Duodenal mucosa (tissue), 2 donors: ENCODE measurements at regions not wholly inside any gene's neighbourhood (a gene's known extent, or its start where the extent isn't known, plus 50 kb on each side); places are given as distances from the start of the nearest gene placed in this dataset.

Source experiments
- H3K27ac ChIP-seq: one replicate; pipeline ENCODE4 v1.7.0; 2013; ENCODE audit warnings: low read depth, low read length
- H3K27me3 ChIP-seq, 2 donors: one replicate each; pipeline ENCODE4 v1.7.0; 2013; ENCODE audit warnings: low read length in 2 of 2, control low read depth in 1 of 2; ENCODE audit not compliant: insufficient read depth in 2 of 2, control insufficient read depth in 1 of 2
- H3K36me3 ChIP-seq, 2 donors: one replicate each; pipeline ENCODE4 v1.7.0; 2013; ENCODE audit warnings: low read length in 2 of 2, control low read depth in 1 of 2; ENCODE audit not compliant: insufficient read depth in 2 of 2, control insufficient read depth in 1 of 2
- H3K4me1 ChIP-seq, 2 donors: one replicate each; pipeline ENCODE4 v1.7.0; 2013; ENCODE audit warnings: low read length in 2 of 2, control low read depth in 1 of 2; ENCODE audit not compliant: insufficient read depth in 2 of 2, control insufficient read depth in 1 of 2
- H3K4me3 ChIP-seq, 2 donors: one replicate each; pipeline ENCODE4 v1.7.0; 2013; ENCODE audit warnings: low read length in 2 of 2, low read depth in 1 of 2
- H3K9ac ChIP-seq, 2 donors: one replicate each; pipeline ENCODE4 v1.7.0; 2013; ENCODE audit warnings: low read length in 2 of 2, low read depth in 1 of 2
- H3K9me3 ChIP-seq, 2 donors: one replicate each; pipeline ENCODE4 v1.7.0; 2013; ENCODE audit warnings: low read length in 2 of 2, control low read depth in 1 of 2; ENCODE audit not compliant: control insufficient read depth in 1 of 2

DNA sequence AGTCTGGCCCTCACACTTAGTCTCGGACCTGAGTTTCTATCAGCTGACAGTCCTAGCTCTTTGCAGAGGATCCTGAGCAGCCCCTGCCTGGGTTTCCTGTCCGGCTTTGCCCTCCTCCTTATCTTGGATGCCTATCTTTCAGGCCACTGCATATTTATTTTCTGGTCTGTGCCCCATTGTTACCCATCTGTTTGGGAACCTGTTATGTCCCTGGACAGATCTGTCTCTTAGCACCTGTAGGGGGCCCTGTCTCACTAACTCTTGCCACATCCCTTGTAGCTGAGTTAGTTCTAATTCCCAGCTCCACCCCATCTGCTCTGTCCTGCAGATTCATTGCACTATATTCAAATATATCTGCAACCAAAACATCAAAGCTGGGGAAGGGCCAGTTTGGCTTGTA is 514.9 kb upstream of the LCORL start:
- no peaks in the 10 kb centered on the region for H3K9me3 ChIP-seq
- no peak overlapping the region for H3K27ac ChIP-seq
- H3K4me1 ChIP-seq = no peaks in the 10 kb centered on the region
- H3K4me3 ChIP-seq = no peak overlapping the region
- no peaks in the 10 kb centered on the region for H3K27me3 ChIP-seq
- H3K9ac ChIP-seq = no peak overlapping the region
- H3K36me3 ChIP-seq = no peaks in the 10 kb centered on the region

DNA sequence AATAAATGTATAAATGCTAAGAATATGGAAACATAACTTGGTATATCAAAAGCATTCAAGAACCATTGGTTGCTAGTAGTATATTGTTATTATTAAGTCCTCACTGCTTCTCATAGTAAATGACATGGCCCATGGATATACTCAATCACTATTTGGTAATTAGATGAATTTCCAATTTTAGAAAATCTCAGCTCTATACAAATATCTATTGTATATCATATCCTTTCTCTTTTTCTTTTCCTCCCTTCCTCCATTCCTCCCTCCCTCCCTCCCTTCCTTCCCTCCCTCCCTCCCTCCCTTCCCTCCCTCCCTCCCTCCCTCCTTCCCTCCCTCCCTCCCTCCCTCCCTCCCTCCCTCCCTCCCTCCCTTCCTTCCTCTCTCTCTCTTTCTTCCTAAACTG is 514.4 kb upstream of the LCORL start:
- no peaks in the 10 kb centered on the region for H3K27me3 ChIP-seq
- no peak overlapping the region for H3K4me3 ChIP-seq
- H3K4me1 ChIP-seq = no peaks in the 10 kb centered on the region
- no peaks in the 10 kb centered on the region for H3K36me3 ChIP-seq
- H3K9me3 ChIP-seq = no peaks in the 10 kb centered on the region
- no peak overlapping the region for H3K9ac ChIP-seq
- no peak overlapping the region for H3K27ac ChIP-seq

DNA sequence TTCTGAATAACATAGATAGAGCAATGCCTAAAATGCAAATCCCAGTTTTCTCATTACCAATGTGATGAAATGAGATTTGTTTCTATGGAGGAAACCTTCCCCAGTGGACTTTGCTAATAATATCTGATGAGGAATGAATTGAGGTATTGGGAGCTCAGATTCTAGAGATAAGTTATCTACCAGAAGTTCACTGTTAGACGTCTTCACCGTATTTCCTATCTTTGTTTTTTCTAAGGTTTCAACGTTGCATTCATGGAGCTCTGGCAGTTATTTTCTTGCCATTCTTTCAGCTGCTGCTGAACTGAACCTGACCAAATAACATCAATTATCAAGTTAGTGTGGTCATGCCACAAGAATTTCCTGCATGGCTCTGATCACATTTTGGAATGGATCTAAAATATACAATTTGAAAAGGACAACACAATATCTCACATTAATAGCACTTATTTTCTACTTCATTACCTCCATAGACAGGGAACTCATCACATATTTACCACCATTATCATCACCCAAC is 511.8 kb upstream of the LCORL start:
- no peak overlapping the region for H3K9ac ChIP-seq
- H3K9me3 ChIP-seq = no peaks in the 10 kb centered on the region
- H3K4me3 ChIP-seq = no peak overlapping the region
- H3K27ac ChIP-seq = no peak overlapping the region
- no peaks in the 10 kb centered on the region for H3K4me1 ChIP-seq
- H3K36me3 ChIP-seq = no peaks in the 10 kb centered on the region
- H3K27me3 ChIP-seq = no peaks in the 10 kb centered on the region

DNA sequence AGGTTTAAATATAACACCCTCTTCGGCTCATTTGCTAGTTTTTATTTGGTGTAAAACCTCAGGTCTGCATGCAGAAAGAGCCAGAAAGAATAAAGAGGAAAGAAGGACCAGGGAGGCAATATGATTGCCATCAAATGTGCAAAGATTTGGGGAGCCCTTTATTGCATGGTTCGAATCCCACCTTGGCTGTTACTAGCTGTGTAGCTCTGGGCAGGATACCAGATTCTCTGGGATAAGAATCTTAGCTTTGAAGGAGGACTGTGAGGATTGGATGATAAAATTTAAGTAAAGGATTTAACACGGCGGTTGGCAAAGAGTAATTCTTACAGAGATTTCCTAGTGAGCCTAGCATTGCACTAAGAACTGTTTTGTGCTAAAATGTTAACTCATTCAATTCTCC is 510.2 kb upstream of the LCORL start:
- Histone ChIP-seq H3K9me3 (no peaks in the 10 kb centered on the region), H3K27me3 (no peaks in the 10 kb centered on the region), H3K4me3 (no peak overlapping the region), H3K27ac (no peak overlapping the region), H3K4me1 (no peaks in the 10 kb centered on the region), H3K9ac (no peak overlapping the region), H3K36me3 (no peaks in the 10 kb centered on the region)

DNA sequence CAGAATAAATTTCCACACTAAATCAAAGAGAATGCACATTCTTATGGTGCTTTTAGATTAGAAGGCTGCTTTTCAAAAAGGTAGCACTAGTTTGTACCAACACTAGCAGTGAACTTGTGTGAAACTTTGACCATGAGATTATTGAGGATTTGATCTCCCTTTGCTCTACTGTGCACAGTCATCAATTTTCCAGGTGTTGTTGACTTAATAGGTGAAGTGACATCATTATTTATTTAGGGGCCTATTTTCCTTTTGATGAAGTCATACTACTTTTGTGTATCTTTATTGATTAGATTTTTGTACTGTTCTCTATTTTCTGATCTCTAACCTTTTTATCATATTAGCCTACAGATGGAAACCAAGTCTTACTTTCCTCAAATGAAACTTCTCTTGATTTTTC is 507.9 kb upstream of the LCORL start:
- Histone ChIP-seq H3K9ac (no peak overlapping the region), H3K27me3 (no peaks in the 10 kb centered on the region), H3K9me3 (no peaks in the 10 kb centered on the region), H3K36me3 (no peaks in the 10 kb centered on the region), H3K4me3 (no peak overlapping the region), H3K4me1 (no peaks in the 10 kb centered on the region), H3K27ac (no peak overlapping the region)

DNA sequence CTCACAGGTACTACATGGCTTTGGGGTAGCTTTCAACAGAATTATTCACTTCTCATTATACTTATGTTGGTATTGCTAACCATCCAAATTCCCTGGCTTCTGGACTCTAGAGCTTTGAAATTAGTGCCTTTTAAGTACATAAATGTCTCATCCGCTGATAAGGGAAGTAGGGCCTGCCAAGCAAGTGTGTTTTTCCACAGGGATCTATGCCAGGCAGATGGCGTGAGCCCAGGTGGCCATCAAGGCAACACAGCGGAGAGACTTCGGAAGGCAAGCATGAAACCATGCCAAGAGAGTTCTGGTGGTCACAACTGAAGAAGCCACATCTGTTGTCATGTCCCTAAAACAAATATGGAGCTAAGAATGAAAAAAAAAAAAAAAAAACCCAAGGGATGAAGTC is 503.1 kb upstream of the LCORL start:
- Histone ChIP-seq H3K9me3 (no peaks in the 10 kb centered on the region), H3K36me3 (no peaks in the 10 kb centered on the region), H3K9ac (no peak overlapping the region), H3K4me1 (no peaks in the 10 kb centered on the region), H3K27ac (no peak overlapping the region), H3K27me3 (no peaks in the 10 kb centered on the region), H3K4me3 (no peak overlapping the region)

DNA sequence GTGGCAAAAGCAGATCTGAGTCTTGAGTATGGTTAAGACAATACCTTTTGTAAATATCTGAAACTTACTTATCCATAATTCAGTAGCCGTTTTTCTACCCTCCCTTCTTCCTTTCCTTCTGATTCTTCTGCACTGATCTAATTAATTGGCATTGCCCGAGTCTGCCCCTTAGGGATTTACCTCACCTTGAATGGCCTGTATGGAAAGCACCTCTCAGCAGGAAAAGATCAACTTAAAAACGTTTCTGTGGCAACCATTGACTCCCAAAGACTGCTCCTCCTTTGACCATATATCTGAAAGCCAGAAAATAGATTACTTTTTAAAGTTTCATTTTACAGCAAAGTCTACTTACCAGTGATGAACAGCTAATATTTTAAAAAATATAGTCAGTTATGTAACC is 496.5 kb upstream of the LCORL start:
- H3K27me3 ChIP-seq = no peaks in the 10 kb centered on the region
- no peaks in the 10 kb centered on the region for H3K36me3 ChIP-seq
- no peaks in the 10 kb centered on the region for H3K4me1 ChIP-seq
- no peak overlapping the region for H3K27ac ChIP-seq
- no peaks in the 10 kb centered on the region for H3K9me3 ChIP-seq
- no peak overlapping the region for H3K9ac ChIP-seq
- H3K4me3 ChIP-seq = no peak overlapping the region

DNA sequence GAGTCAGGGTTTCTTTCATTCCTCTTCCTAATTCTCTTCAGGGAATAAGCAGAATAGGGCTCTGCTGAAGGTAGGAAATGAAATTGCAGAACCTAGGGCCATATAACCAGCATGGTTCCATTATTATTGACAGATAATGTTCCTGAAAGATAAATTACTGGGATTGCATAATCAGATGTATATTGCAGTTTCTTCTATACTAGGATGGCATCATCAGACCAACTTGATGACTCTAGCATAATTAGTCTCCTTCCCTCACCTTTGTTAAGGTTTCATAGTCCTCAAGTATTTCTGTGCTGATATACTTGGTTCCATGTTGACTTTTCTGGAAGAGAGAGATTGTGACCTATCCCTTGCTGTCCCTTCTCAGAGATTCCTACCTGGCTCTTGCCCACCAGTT is 492.3 kb upstream of the LCORL start:
- H3K36me3 ChIP-seq = no peaks in the 10 kb centered on the region
- H3K4me1 ChIP-seq = no peaks in the 10 kb centered on the region
- no peak overlapping the region for H3K4me3 ChIP-seq
- H3K9ac ChIP-seq = no peak overlapping the region
- H3K27me3 ChIP-seq = no peaks in the 10 kb centered on the region
- no peaks in the 10 kb centered on the region for H3K9me3 ChIP-seq
- no peak overlapping the region for H3K27ac ChIP-seq

DNA sequence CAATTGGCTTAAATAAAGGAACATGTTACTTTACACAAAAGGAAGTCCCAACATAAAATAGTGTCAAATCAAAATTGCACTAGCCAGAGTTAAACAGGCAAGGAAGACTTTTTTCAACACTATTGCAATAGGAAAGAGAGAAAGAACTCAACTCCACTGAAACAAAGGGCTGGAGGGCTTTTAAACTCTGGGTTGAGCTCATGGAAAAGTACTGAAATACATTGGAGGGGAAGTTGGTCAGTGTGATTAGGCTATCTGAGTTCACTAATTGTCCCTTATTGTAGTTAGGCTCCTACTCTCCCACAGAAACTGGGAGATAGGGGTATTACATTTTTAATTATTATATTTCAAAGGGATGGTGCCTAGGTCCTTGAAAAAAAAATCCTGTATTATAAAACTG is 491.2 kb upstream of the LCORL start:
- Histone ChIP-seq H3K27ac (no peak overlapping the region), H3K36me3 (no peaks in the 10 kb centered on the region), H3K9me3 (no peaks in the 10 kb centered on the region), H3K9ac (no peak overlapping the region), H3K4me3 (no peak overlapping the region), H3K27me3 (no peaks in the 10 kb centered on the region), H3K4me1 (no peaks in the 10 kb centered on the region)

DNA sequence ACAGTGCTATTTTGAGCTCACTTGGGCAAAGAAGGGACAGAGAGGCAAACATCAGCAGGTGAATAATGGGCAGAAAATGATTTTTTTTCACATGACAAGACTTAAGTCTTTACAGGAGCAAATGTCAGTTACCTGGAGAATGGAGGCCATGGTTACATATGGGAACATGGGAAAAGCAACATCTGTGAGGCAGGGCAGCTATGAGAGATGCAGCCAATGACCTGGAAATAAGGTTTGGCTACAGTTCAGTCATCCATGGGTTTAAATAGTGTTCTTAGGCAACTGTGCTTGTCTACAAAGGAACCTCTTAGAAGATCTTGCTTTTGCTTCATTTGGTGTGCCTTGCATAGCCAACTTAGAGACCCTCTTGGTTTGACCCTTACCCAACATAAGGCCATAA is 490.2 kb upstream of the LCORL start:
- H3K9me3 ChIP-seq = no peaks in the 10 kb centered on the region
- H3K27ac ChIP-seq = no peak overlapping the region
- H3K36me3 ChIP-seq = no peaks in the 10 kb centered on the region
- no peaks in the 10 kb centered on the region for H3K27me3 ChIP-seq
- H3K4me1 ChIP-seq = no peaks in the 10 kb centered on the region
- no peak overlapping the region for H3K4me3 ChIP-seq
- H3K9ac ChIP-seq = no peak overlapping the region

DNA sequence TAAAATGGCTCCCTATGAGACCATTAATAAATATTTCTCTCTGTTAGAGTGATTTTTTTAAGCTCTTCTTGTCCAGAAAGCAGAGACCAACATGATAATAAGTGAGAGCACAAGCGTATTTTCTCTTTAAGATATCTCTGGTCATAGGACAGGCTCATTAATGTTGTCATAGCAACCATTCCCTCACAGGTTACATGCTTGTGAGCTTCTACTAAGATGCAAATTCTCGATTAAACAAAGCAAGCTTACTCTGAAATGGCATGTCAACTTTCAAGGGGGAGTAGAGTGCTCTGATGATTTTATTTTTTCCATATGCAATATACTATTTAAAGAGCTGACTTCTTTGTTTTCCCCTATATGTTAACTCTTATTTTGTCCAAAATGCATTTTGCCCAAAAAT is 487.2 kb upstream of the LCORL start:
- Histone ChIP-seq H3K36me3 (no peaks in the 10 kb centered on the region), H3K4me3 (no peak overlapping the region), H3K4me1 (no peaks in the 10 kb centered on the region), H3K27ac (no peak overlapping the region), H3K9ac (no peak overlapping the region), H3K27me3 (no peaks in the 10 kb centered on the region), H3K9me3 (no peaks in the 10 kb centered on the region)
